T-helper 1 cell treated with Interleukin-12 subunit alpha and Interleukin-12 subunit beta and Interleukin-4 antibody, amounts not matched to agents 30 ng/mL and 1 ng/mL, for 36 hours (primary cell): ENCODE measurements at regions not wholly inside any gene's neighbourhood (a gene's known extent, or its start where the extent isn't known, plus 50 kb on each side); places are given as distances from the start of the nearest gene placed in this dataset.
"Not testable (repeated sequence)": the region's sequence is repeated elsewhere in the genome, so short reads cannot be mapped to it uniquely, and the experiment has no call there.

Experiments
- intact Hi-C: fragments of 100-400 bp; cut with micrococcal nuclease; formaldehyde crosslinking; loops from one replicate; pipeline ENCODE4 v1.15.1; 2024

GRCh38 chr5:112026879-112027278 is 269.9 kb upstream of the NREP start:
- intact Hi-C loops, result not testable (repeated sequence)

DNA sequence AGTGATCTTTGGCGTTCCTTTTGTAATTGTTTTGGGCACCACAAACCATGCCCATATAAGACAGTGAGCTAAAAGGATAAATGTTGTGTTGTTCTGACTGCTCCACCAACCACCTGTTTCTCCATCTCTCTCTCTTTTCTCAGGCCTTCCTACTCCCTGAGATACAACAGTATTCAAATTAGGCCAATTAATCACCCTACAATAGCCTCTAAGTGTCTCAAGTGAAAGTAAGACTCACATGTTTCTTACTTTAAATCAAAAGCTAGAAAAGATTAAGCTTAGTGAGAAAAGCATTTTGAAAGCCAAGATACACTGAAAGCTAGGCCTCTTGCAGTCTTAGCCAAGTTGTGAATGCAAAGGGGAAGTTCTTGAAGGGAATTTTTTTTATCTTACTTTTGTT is 268.8 kb upstream of the NREP start:
- intact Hi-C loops, result no loop called here

- intact Hi-C loops, result no loop called here
Measured at GRCh38 chr5:112024769-112025168, 267.8 kb upstream of the NREP start.

- intact Hi-C loops, result no loop called here
Measured at GRCh38 chr5:112024221-112024620, 267.2 kb upstream of the NREP start.

DNA sequence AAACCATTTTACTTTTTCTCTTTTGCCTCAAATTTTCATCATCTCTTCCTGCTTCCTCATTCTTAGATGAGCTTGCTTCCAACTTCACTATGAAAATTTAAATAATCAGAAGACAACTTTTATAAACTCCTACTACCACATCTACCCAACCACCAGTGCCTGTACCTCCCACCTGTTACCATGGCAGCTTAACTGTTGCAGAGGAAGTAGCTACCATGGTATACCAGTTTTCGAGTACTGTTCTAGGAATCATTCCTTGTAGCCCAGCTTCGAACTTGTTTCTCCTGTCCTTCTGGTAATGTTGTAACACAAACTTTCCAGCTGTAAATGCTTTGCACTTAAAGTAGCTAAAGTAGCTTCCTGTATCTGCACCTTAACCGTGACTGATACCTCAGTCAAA is 266.8 kb upstream of the NREP start:
- intact Hi-C loops, result no loop called here

- intact Hi-C loops, result no loop called here
Measured at GRCh38 chr5:112018846-112019245, 261.9 kb upstream of the NREP start.

DNA sequence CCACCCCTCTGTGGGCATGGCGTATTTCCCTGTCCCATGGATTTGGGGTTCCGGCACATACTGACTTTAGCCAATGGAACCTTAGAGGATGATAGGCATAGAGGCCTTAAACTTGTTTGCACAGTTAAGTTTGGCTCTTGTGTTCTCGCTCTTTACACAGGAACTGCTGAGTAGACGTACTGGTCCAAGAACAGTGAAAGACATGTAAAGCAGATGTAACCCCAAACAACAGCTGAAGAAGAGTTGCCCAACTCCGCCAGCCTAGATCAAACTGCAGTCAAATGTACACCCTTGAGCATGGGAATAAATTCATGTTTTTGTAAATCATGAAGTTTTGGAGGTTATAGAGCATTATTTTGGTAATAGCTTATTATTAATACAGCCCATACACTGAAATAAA is 260.0 kb upstream of the NREP start:
- intact Hi-C loops, result no loop called here

DNA sequence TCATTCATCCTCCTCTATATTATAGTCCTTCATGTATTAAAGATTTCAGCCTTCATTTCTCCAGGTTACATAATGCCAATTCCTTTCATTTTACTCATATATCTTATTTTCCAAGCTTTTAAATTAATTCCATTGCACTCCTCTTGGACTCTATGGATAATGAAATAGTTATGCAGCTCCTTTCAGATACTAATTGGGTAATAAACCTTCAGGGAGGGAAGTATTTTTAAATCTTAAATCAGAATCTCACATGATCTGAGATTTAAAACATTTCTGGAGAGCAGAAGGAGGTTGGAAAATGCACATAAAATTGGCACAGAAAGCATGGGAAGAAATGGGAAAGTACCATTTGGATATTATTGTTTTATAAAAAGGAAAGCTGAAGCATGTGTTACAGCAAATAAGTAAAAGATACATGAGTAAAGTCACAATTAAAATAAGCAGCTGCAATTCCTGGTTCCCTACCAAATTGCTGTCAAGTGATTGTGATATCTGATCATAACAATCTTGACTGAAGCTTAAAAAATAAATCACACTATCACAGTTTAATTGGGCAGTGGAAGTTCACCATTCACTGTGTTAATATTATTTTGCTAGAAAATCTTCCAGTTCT is 257.9 kb upstream of the NREP start:
- intact Hi-C loops, result no loop called here

- intact Hi-C loops, result no loop called here
Measured at GRCh38 chr5:112013660-112014059, 256.7 kb upstream of the NREP start.

DNA sequence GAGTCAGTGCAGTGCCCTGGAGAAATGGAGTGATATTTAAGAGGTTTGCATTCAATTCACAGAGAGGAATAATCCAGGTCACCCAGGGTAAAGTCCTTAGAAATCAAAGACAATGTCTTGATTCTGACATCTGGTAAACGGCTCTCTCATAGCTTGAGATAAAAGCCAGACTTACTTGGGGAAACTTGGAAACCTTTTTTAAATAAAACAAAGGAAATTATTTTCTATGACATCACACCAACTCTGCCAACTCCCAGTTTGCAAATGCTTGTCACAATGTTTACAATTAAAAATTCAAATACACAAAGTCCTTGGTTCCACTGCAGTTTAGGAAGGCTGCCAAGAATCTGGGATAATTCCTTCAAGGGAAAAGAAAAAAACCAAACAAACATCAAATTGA is 255.1 kb upstream of the NREP start:
- intact Hi-C loops, result no loop called here

DNA sequence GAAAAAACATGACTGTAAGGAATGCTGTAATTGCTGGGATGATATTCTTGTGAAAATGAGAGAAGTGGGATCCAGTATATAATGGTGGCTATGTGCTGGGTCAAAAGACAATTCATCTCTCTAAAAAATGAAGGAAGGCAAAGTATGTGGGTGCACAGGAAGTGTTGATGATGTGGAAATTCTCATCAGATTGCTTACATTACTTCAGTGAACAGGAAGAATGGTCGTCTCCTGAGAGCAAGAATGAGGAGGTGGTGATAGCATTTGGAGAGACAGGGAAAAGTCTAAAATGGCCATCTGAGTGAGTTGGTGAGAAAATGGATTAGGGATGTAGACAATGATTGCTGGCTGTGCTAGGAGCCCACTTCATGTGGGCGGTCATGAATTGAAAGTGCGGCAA is 253.5 kb upstream of the NREP start:
- intact Hi-C loops, result no loop called here

DNA sequence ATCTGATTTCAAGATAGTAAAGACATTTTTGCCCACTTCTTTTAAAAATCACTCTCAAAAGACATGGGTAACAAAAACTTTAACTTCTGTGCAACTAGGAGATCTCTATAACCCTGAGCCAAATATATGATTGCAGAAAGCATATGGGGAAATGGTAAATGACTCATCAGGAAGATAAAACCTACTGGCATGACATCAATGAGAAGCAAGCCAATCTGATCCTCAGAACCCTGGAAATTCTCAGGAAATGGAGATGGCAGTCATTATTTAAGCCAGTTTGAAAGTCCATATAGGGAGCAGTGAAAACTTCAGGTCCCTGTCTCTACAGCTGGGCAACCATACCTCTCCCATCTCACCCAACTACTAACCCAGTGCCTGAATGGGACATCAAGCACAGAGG is 249.7 kb upstream of the NREP start:
- intact Hi-C loops, result no loop called here

DNA sequence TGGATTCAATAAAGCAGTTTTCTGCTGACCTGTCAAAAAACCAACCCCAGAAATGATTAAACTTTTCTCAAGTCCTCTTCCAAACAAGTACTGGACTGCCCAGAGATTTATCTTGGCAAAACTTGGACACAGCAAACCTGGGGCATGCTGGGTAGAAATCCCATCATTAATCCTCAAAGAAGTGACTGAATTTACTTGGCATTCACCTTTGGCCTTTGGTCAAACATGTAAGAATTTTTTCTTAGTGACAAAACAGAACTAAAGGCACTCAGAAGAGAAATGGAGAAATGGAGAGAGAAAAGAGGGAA is 248.6 kb upstream of the NREP start:
- intact Hi-C loops, result no loop called here

DNA sequence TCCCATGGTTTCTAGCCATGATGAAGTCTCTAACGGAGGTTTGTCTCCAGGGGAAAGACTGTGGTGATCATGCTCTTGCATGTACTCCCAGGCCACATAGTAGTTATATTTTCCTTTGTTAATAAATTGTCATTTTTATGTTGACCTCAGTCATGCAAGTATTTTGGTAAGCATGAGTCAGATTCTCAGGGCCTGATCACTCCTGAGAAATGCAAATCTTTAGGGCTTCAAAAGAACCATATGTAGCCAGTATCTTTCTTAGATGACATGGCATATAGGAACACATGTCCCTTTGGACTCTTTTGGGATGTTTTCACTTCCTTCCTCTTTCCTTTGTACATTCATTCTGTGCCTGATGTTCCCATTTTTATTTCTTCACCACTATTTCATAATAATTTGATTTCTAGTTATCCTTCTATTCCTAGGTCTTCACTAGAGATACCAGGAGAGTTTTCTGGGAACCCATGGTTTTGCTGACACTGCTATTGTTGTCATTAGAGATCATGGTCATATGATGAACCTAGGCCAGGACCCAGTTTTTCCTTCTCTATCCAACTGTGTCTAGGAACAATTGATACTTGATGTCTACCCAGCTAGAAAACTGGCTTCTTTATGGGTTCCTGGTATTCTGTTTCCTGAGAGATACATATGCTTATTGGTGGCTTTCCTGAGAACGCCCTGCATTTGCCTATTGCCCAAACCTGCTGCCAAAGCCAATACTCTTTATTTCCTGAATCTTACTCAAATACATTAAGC is 248.1 kb upstream of the NREP start:
- intact Hi-C loops, result no loop called here

DNA sequence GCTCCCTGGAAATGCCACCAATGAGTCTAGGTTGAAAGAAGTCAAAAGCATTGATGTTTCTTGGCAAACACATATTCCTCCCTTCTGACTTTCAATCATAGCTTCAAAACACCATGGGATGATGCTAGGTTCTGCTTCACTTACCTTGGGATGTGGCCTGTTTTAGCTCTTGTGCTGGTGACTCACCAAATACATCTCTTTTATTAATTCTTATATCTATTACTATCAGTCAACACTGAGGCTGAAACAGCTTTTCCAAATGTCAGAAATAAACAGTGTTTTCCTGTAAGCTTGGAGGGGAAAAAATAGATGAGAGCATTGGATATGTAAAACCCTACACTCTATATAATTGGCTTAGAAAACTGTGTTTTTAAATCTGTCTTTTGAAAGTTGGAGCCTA is 245.4 kb upstream of the NREP start:
- intact Hi-C loops, result no loop called here

DNA sequence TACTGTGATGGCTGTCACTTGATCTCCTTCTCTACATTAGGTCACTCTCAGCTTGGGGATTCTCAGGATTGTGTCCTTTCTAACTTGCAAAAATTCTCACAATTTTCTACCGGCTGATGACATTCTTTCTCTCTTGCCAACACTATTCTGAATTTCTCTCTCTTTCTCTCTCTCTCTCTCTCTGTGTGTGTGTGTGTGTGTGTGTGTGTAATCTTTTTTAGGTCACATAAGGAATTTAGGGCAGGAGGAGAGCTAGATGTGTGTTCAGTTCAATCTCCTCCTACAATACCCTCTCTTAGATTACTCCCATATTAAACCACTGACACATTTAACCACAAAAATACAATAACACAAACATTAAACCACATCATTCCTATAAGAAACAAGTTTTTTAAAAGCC is 242.3 kb upstream of the NREP start:
- intact Hi-C loops, result no loop called here

GRCh38 chr5:111998871-111999270 is 241.9 kb upstream of the NREP start:
- intact Hi-C loops, result no loop called here

DNA sequence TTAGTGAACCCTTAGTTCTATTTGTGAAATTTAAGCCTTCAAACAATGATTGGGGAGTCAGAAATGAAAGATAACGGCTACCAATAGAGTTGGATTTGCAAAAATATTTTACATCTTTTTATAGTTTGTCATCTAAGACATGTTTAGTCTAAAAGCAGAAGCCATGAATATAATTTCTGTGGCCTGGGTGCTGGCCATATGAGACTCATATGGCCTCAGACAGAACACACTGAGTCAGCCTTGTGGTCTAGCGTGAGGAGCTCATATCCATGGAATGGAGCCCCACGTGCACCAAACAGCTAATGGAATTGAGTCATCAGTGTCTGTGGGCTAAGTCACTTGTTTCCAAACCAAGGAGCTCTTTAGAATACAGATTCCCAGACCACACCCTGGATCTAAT is 240.7 kb upstream of the NREP start:
- intact Hi-C loops, result no loop called here

DNA sequence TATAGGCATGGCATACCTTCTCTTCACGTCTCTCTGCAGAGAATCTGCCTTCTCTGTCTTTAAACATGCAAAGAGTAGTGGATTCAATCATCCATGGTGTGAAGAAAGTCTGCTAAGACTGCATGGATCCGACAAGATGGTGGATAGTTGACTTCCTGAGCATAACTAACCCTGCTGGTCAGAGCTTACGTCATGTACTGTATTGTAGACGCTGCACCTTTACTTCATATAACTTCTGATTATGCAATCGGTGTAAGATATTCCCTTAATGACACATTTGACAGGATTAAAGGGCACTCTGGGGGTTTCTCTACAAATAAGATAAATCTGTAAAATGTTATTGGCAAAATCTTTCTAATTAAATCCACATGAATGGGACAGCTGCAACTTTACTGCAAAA is 240.3 kb upstream of the NREP start:
- intact Hi-C loops, result no loop called here

DNA sequence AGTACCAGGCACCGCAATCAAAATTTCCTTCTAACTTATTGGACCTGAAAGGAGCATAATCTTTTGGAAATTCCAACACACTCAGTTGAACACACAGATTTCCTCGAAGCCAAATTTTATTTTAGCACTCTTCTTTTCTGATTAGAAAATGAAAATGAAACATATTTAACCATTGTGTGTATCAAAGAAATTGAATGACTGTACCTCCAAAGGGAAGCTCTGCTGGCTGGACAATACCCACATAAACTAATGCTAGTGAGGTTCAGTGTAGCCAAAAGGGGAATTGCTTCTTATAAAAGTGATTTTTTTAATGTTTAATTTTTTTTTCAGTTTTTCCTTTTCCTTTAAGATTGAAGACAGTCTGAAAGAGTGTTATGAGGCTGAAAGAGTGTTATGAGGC is 239.6 kb upstream of the NREP start:
- intact Hi-C loops, result no loop called here

GRCh38 chr5:111995701-111996100 is 238.7 kb upstream of the NREP start:
- intact Hi-C loops, result no loop called here

DNA sequence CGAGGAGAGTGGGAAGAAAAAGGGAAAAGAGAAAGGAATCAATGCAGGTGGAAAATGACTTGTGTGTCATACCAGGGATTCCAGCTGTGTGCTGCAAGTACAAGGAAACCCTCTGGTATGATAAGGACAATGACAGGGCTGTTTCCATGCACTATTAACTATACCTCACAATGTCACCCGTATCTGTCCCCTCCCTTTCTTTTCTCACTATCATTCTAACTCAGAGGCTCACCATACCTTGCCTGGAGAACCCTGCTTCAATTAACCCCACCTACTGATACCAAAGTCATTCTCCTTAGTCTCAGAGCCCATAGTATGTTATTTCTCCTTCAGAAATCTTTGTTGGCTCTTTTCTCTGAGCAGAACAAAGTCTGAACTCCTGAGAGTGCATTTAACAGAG is 236.2 kb upstream of the NREP start:
- intact Hi-C loops, result no loop called here

DNA sequence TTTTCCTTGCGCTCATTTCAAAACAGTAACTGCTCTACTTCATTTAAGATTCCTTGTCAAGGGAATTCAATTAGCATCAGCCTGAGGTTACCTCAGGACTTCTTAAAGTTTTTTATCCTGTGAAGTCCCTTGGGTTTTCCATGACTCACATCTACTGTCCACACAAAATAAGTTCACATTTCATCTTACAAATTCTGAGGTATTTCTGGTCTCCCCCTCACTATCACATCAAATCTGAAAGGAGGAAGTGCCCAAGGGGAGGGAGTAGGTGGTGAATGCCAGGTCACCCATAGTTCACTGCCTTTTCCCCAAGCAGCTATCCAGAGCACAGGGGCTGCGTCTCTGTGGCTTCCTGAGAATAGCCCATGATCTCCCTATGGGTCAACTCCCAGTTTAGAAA is 227.1 kb upstream of the NREP start:
- intact Hi-C loops, result no loop called here

GRCh38 chr5:111983459-111983858 is 226.5 kb upstream of the NREP start:
- intact Hi-C loops, result no loop called here
